ENCODE measurements at regions not wholly inside any gene's neighbourhood (a gene's known extent, or its start where the extent isn't known, plus 50 kb on each side); places are given as distances from the start of the nearest gene placed in this dataset.

GRCh38 chr3:187823746-187824145 lies 78.5 kb upstream of the BCL6 start:
- H3K9me3 ChIP-seq (ENCODE audit: control insufficient read depth in 2 of 3, insufficient read depth in 1 of 3, low read length in 3 of 3): no peaks in the 10 kb centered on the region
- no peak overlapping the region for H3K4me3 ChIP-seq (ENCODE audit: low read length in 3 of 3)
- TF ChIP-seq CTCF (IDR thresholded peaks at IDR 0.05; ENCODE audit: borderline replicate concordance, extremely low read depth, insufficient read depth): no peak
- H3K27ac ChIP-seq (ENCODE audit: low read depth in 2 of 2, low read length in 2 of 2): no peak overlapping the region
- H3K36me3 ChIP-seq (ENCODE audit: control insufficient read depth in 2 of 3, insufficient read depth in 3 of 3, low read length in 3 of 3): no peaks in the 10 kb centered on the region
- intact Hi-C loops (cut with DNase I): no loop called here
- no peaks in the 10 kb centered on the region for H3K4me1 ChIP-seq (ENCODE audit: control insufficient read depth in 2 of 3, insufficient read depth in 2 of 3, low read depth in 1 of 3, low read length in 3 of 3)
- no peaks in the 10 kb centered on the region for H3K27me3 ChIP-seq (ENCODE audit: control insufficient read depth, insufficient read depth, low read length)
- DNase-seq (no peak), FAIRE-seq (no peak)
- H3K9ac ChIP-seq (ENCODE audit: low read length in 3 of 3): no peak overlapping the region

GRCh38 chr3:187827723-187828122 lies 82.5 kb upstream of the BCL6 start:
- DNase-seq (no peak), FAIRE-seq (no peak)
- Histone ChIP-seq H3K4me1 (ENCODE audit: control insufficient read depth in 2 of 3, insufficient read depth in 2 of 3, low read depth in 1 of 3, low read length in 3 of 3) (no peaks in the 10 kb centered on the region), H3K9me3 (ENCODE audit: control insufficient read depth in 2 of 3, insufficient read depth in 1 of 3, low read length in 3 of 3) (no peaks in the 10 kb centered on the region), H3K27ac (ENCODE audit: low read depth in 2 of 2, low read length in 2 of 2) (no peak overlapping the region), H3K27me3 (ENCODE audit: control insufficient read depth, insufficient read depth, low read length) (no peaks in the 10 kb centered on the region), H3K9ac (ENCODE audit: low read length in 3 of 3) (no peak overlapping the region), H3K36me3 (ENCODE audit: control insufficient read depth in 2 of 3, insufficient read depth in 3 of 3, low read length in 3 of 3) (no peaks in the 10 kb centered on the region), H3K4me3 (ENCODE audit: low read length in 3 of 3) (no peak overlapping the region)
- intact Hi-C loops (cut with DNase I): no loop called here
- TF ChIP-seq CTCF (IDR thresholded peaks at IDR 0.05; ENCODE audit: borderline replicate concordance, extremely low read depth, insufficient read depth): no peak

- FAIRE-seq: no peak
- no peaks in the 10 kb centered on the region for H3K4me1 ChIP-seq (ENCODE audit: control insufficient read depth in 2 of 3, insufficient read depth in 2 of 3, low read depth in 1 of 3, low read length in 3 of 3)
These were observed 83.5 kb upstream of the BCL6 start for GRCh38 chr3:187828579-187829452.

More at GRCh38 chr3:187828579-187829452, 83.5 kb upstream of the BCL6 start:
- DNase-seq: no peak
- intact Hi-C loops (cut with DNase I): no loop called here
- H3K9ac ChIP-seq (ENCODE audit: low read length in 3 of 3): no peak overlapping the region
- TF ChIP-seq CTCF (IDR thresholded peaks at IDR 0.05; ENCODE audit: borderline replicate concordance, extremely low read depth, insufficient read depth): no peak
- H3K9me3 ChIP-seq (ENCODE audit: control insufficient read depth in 2 of 3, insufficient read depth in 1 of 3, low read length in 3 of 3): no peaks in the 10 kb centered on the region
- H3K27ac ChIP-seq (ENCODE audit: low read depth in 2 of 2, low read length in 2 of 2): no peak overlapping the region
- no peaks in the 10 kb centered on the region for H3K36me3 ChIP-seq (ENCODE audit: control insufficient read depth in 2 of 3, insufficient read depth in 3 of 3, low read length in 3 of 3)
- H3K27me3 ChIP-seq (ENCODE audit: control insufficient read depth, insufficient read depth, low read length): no peaks in the 10 kb centered on the region
- H3K4me3 ChIP-seq (ENCODE audit: low read length in 3 of 3): no peak overlapping the region

Data from kidney (tissue), 13 donors.